ENCODE measurements at regions not wholly inside any gene's neighbourhood (a gene's known extent, or its start where the extent isn't known, plus 50 kb on each side); places are given as distances from the start of the nearest gene placed in this dataset.

- TF ChIP-seq FOXM1 (IDR thresholded peaks at IDR 0.05; ENCODE audit: low read depth), result no peak
- TF ChIP-seq ZBTB33 (IDR thresholded peaks at IDR 0.05; ENCODE audit: borderline replicate concordance, low read depth), result no peak
- TF ChIP-seq POLR2AphosphoS5 (IDR thresholded peaks at IDR 0.05; ENCODE audit: low read depth, low read length), result no peak
- TF ChIP-seq JUND (IDR thresholded peaks at IDR 0.05), result no peak
- no peak for TF ChIP-seq MAX (IDR thresholded peaks at IDR 0.05; ENCODE audit: low read depth)
Measured at GRCh38 chr13:22018076-22018835, 347.4 kb downstream of the FGF9 start (continued).

GRCh38 chr13:22018836-22019210 is 347.9 kb downstream of the FGF9 start:
- 47% methylated on average over 4 of the region's 4 CpGs for WGBS (ENCODE audit: low lambda C conversion rate)
- no peaks in the 10 kb centered on the region for H3K9me2 ChIP-seq
- no peaks in the 10 kb centered on the region for H3K9me3 ChIP-seq
- no peak overlapping the region for H3K9ac ChIP-seq
- ChIA-PET CTCF (no interaction called here), POLR2A (no interaction called here)
- H3K4me3 ChIP-seq (ENCODE audit: low read depth in 2 of 2, low read length in 1 of 2), result no peak overlapping the region
- no peaks in the 10 kb centered on the region for H4K20me1 ChIP-seq (ENCODE audit: insufficient read depth)
- H3K36me3 ChIP-seq (replicated peaks in 1 of 2; ENCODE audit: control insufficient read depth in 1 of 2, insufficient read depth in 2 of 2, low read length in 1 of 2), result no peaks in the 10 kb centered on the region
- H3K27me3 ChIP-seq (ENCODE audit: insufficient read depth), result no peaks in the 10 kb centered on the region
- no peak for TF ChIP-seq JUND (IDR thresholded peaks at IDR 0.05)
- TF ChIP-seq RXRA (IDR thresholded peaks at IDR 0.05; ENCODE audit: borderline replicate concordance, low read depth), result no peak
- TF ChIP-seq POLR2AphosphoS5 (IDR thresholded peaks at IDR 0.05; ENCODE audit: low read depth, low read length), result no peak
- no peak for TF ChIP-seq FOSL2 (IDR thresholded peaks at IDR 0.05; ENCODE audit: borderline replicate concordance, low read depth)
- TF ChIP-seq MEF2A (IDR thresholded peaks at IDR 0.05; ENCODE audit: borderline replicate concordance, low read depth), result no peak
- TF ChIP-seq GATA2 (CRISPR knock-in tag; IDR thresholded peaks at IDR 0.05), result no peak
- no peak for TF ChIP-seq RCOR1 (IDR thresholded peaks at IDR 0.05; ENCODE audit: low read length)
- no peak for TF ChIP-seq PBX3 (IDR thresholded peaks at IDR 0.05)
- TF ChIP-seq YY1 (IDR thresholded peaks at IDR 0.05; ENCODE audit: low read depth), result no peak
- TF ChIP-seq EP300 (IDR thresholded peaks at IDR 0.05; ENCODE audit: borderline replicate concordance in 1 of 2, low read depth in 1 of 2, low read length in 1 of 2), result no peak
- no peak for TF ChIP-seq SIN3A (IDR thresholded peaks at IDR 0.05; ENCODE audit: borderline replicate concordance, low read depth, low read length)
- TF ChIP-seq RFX5 (IDR thresholded peaks at IDR 0.05; ENCODE audit: low read length), result no peak
- no peak for TF ChIP-seq RAD21 (IDR thresholded peaks at IDR 0.05; ENCODE audit: low read length)
- no peak for TF ChIP-seq TCF12 (IDR thresholded peaks at IDR 0.05)
- H2AFZ ChIP-seq (ENCODE audit: low read depth), result no peak overlapping the region
- no peaks in the 10 kb centered on the region for H3F3A ChIP-seq (replicated peaks; ENCODE audit: insufficient read depth)
- H3K4me2 ChIP-seq, result no peak overlapping the region
- no peak for DNase-seq
- H3K4me1 ChIP-seq (ENCODE audit: control insufficient read depth in 1 of 2, insufficient read depth in 2 of 2, low read depth in 1 of 2, low read length in 1 of 2), result no peaks in the 10 kb centered on the region
- H3K79me2 ChIP-seq (ENCODE audit: insufficient read depth), result no peaks in the 10 kb centered on the region
- no peak overlapping the region for H3K27ac ChIP-seq (ENCODE audit: low read depth in 2 of 2, low read length in 1 of 2)

Measured in SK-N-SH (cell line).